Ishikawa (cell line): ENCODE measurements at regions not wholly inside any gene's neighbourhood (a gene's known extent, or its start where the extent isn't known, plus 50 kb on each side); places are given as distances from the start of the nearest gene placed in this dataset.

Experiments used
- CEBPB ChIP-seq: IDR thresholded peaks from 2 replicates; pipeline ENCODE4 v1.6.1; 2012
- CREB1 ChIP-seq: IDR thresholded peaks from 2 replicates; pipeline ENCODE4 v1.6.1; 2012; ENCODE audit warnings: low read depth
- EGR1 ChIP-seq: IDR thresholded peaks from 2 replicates; pipeline ENCODE4 v1.6.1; 2012
- EP300 ChIP-seq: IDR thresholded peaks from 2 replicates; pipeline ENCODE4 v1.6.1; 2012; ENCODE audit warnings: borderline replicate concordance
- FOXM1 ChIP-seq: IDR thresholded peaks from 2 replicates; pipeline ENCODE4 v1.6.1; 2012; ENCODE audit warnings: low read depth, borderline replicate concordance
- MAX ChIP-seq: IDR thresholded peaks from 2 replicates; pipeline ENCODE4 v1.6.1; 2012
- NFIC ChIP-seq: IDR thresholded peaks from 2 replicates; pipeline ENCODE4 v1.6.1; 2012
- RAD21 ChIP-seq: IDR thresholded peaks from 2 replicates; pipeline ENCODE4 v1.6.1; 2012; ENCODE audit warnings: low read depth
- REST ChIP-seq: IDR thresholded peaks from 2 replicates; pipeline ENCODE4 v1.6.1; 2012; ENCODE audit warnings: low read depth, mild to moderate bottlenecking
- TAF1 ChIP-seq: IDR thresholded peaks from 2 replicates; pipeline ENCODE4 v1.6.1; 2012; ENCODE audit warnings: low read depth, mild to moderate bottlenecking
- TCF12 ChIP-seq: IDR thresholded peaks from 2 replicates; pipeline ENCODE4 v1.6.1; 2012; ENCODE audit warnings: low read depth
- TEAD4 ChIP-seq: IDR thresholded peaks from 2 replicates; pipeline ENCODE4 v1.6.1; 2012
- USF1 ChIP-seq: IDR thresholded peaks from 2 replicates; pipeline ENCODE4 v1.6.1; 2012
- YY1 ChIP-seq: IDR thresholded peaks from 2 replicates; pipeline ENCODE4 v1.6.1; 2012; ENCODE audit warnings: low read depth
- ZBTB7A ChIP-seq: IDR thresholded peaks from 2 replicates; pipeline ENCODE4 v1.6.1; 2012; ENCODE audit warnings: low read depth

- TF ChIP-seq CEBPB, result no peak
- no peak for TF ChIP-seq NFIC
- no peak for TF ChIP-seq YY1
- no peak for TF ChIP-seq EP300
- TF ChIP-seq MAX, result no peak
- TF ChIP-seq FOXM1, result no peak
- no peak for TF ChIP-seq CREB1
- no peak for TF ChIP-seq REST
- TF ChIP-seq USF1, result no peak
- no peak for TF ChIP-seq TEAD4
- no peak for TF ChIP-seq RAD21
- TF ChIP-seq EGR1, result no peak
- TF ChIP-seq TAF1, result no peak
These were observed 309.2 kb downstream of the SLC16A7 start for GRCh38 chr12:59904874-59905521.

GRCh38 chr12:59911516-59911915 lies 315.7 kb downstream of the SLC16A7 start:
- peak; percentile 42; the same call in 1 of the 2 replicates for TF ChIP-seq NFIC
- TF ChIP-seq TEAD4, result peak; percentile 48; the same call in 1 of the 2 replicates
- TF ChIP-seq ZBTB7A, result no peak

GRCh38 chr12:59916988-59917387 lies 321.2 kb downstream of the SLC16A7 start:
- no peak for TF ChIP-seq TEAD4
- no peak for TF ChIP-seq RAD21
- no peak for TF ChIP-seq TAF1
- no peak for TF ChIP-seq YY1
- TF ChIP-seq FOXM1, result no peak
- TF ChIP-seq MAX, result no peak
- TF ChIP-seq ZBTB7A, result no peak

GRCh38 chr12:59927032-59927431 lies 331.2 kb downstream of the SLC16A7 start:
- TF ChIP-seq MAX (no peak), NFIC (no peak), EGR1 (no peak), TEAD4 (no peak)

GRCh38 chr12:59928416-59928815 lies 332.6 kb downstream of the SLC16A7 start:
- no peak for TF ChIP-seq MAX
- TF ChIP-seq EGR1, result no peak
- TF ChIP-seq NFIC, result no peak
- TF ChIP-seq CREB1, result no peak
- TF ChIP-seq TCF12, result no peak
- TF ChIP-seq USF1, result no peak
- TF ChIP-seq FOXM1, result no peak

GRCh38 chr12:59929110-59929509 lies 333.3 kb downstream of the SLC16A7 start:
- TF ChIP-seq TAF1 (no peak), CREB1 (no peak), MAX (no peak), USF1 (no peak)

GRCh38 chr12:59934486-59934885 lies 338.7 kb downstream of the SLC16A7 start:
- TF ChIP-seq CEBPB, result no peak
- TF ChIP-seq TAF1, result no peak
- no peak for TF ChIP-seq EGR1
- TF ChIP-seq TEAD4, result no peak

GRCh38 chr12:59936534-59936933 lies 340.7 kb downstream of the SLC16A7 start:
- TF ChIP-seq CREB1 (no peak), TCF12 (no peak), TEAD4 (no peak), EGR1 (no peak), RAD21 (no peak), REST (no peak), MAX (no peak), ZBTB7A (no peak), EP300 (no peak)
